ENCODE measurements at regions not wholly inside any gene's neighbourhood (a gene's known extent, or its start where the extent isn't known, plus 50 kb on each side); places are given as distances from the start of the nearest gene placed in this dataset.

GRCh38 chr20:24805456-24806238 is 143.4 kb upstream of the CST7 start:
- no peak for TF ChIP-seq POLR2AphosphoS5 (IDR thresholded peaks at IDR 0.05; ENCODE audit: borderline replicate concordance, low read depth, low read length)
- no peak for TF ChIP-seq EZH2 (IDR thresholded peaks at IDR 0.05)
- TF ChIP-seq FOXP2 (optimal IDR thresholded peaks at IDR 0.05; ENCODE audit: control extremely low read depth, extremely low read length, insufficient read depth): no peak

Data from SK-N-MC (cell line).